Thyroid gland (tissue), 4 donors: ENCODE measurements at regions not wholly inside any gene's neighbourhood (a gene's known extent, or its start where the extent isn't known, plus 50 kb on each side); places are given as distances from the start of the nearest gene placed in this dataset.

Experiments
- DNase-seq, 2 donors: peaks; one replicate each; pipeline ENCODE4 v3.0.0-alpha.2; 2019
- H3K27ac ChIP-seq, 3 donors: fragments of 200-600 bp; sonication (generic); 1 replicate in 2 of 3; 2 replicates in 1 of 3; pipeline ENCODE4 v1.5.1; 2016 to 2019; ENCODE audit warnings: mild to moderate bottlenecking in 1 of 3, moderate library complexity in 1 of 3
- H3K27me3 ChIP-seq: fragments of 200-600 bp; sonication (generic); one replicate; pipeline ENCODE4 v1.5.1; 2019
- H3K36me3 ChIP-seq, 2 donors: fragments of 200-600 bp; sonication (generic); one replicate each; pipeline ENCODE4 v1.5.1; 2016 to 2019
- H3K4me1 ChIP-seq, 2 donors: fragments of 200-600 bp; sonication (generic); one replicate each; pipeline ENCODE4 v1.5.1; 2017 to 2019
- H3K4me3 ChIP-seq, 3 donors: fragments of 200-600 bp; sonication (generic); replicated peaks in 1 of 3; 1 replicate in 2 of 3; 2 replicates in 1 of 3; pipeline ENCODE4 v1.5.1; 2016; ENCODE audit warnings: mild to moderate bottlenecking in 1 of 3
- H3K9me3 ChIP-seq: fragments of 200-600 bp; sonication (generic); one replicate; pipeline ENCODE4 v1.5.1; 2017
- POLR2A ChIP-seq, 2 donors: fragments of 450-650 bp; IDR thresholded peaks; one replicate each; pipeline ENCODE4 v1.6.1; 2017; ENCODE audit warnings: antibody characterized with exemption in 2 of 2, mild to moderate bottlenecking in 2 of 2, moderate library complexity in 1 of 2
- WGBS, 2 donors: methylation state at CpG; one replicate each; pipeline ENCODE4 v1.1.5; 2017; 5-methylcytosine and 5-hydroxymethylcytosine counted together
- intact Hi-C: fragments of 100-400 bp; cut with DNase I; formaldehyde crosslinking; loops from one replicate; pipeline ENCODE4 v1.15.1; 2023
- TF ChIP-seq, protein P1 (sequence below), 6 experiments: fragments of 200-600 bp in 3 of 6; fragments of 450-650 bp in 3 of 6; sonication (generic) in 3 of 6; IDR thresholded peaks; one replicate each; pipeline ENCODE4 v1.5.1; 2016 to 2019; ENCODE audit warnings: antibody characterized with exemption in 6 of 6, mild to moderate bottlenecking in 2 of 6, inconsistent platforms in 1 of 6, moderate library complexity in 1 of 6

DNA sequence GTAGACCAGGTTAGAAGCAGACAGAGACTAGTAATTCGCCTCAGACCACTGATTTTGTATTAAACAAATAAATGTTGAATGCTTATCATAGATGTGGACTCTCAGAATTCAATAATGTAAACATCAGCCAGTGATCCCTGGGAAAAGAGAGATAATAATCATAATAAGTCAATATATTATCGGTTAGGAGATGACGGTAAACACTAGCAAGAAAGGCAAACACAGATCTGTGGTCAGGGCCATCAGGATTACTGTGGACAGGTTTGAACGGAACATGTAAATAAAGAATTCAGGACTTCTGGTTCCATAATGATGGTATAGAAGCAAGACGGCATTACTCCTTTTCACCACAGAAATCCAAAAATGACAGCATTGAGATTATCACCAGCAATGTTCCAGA is 861.6 kb downstream of the CBLN2 start:
- 84 to 85% methylated on average over 5 of the region's 5 CpGs for WGBS, 2 donors

GRCh38 chr18:71678144-71678543 is 866.0 kb downstream of the CBLN2 start:
- H3K4me1 ChIP-seq = no peaks in the 10 kb centered on the region
- no peaks in the 10 kb centered on the region for H3K36me3 ChIP-seq
- DNase-seq = no peak
- no peaks in the 10 kb centered on the region for H3K9me3 ChIP-seq
- no peak for TF ChIP-seq POLR2A (IDR thresholded peaks at IDR 0.05)
- intact Hi-C loops = no loop called here
- 74 to 82% methylated on average over 2 of the region's 2 CpGs for WGBS, 2 donors
- no peak overlapping the region for H3K4me3 ChIP-seq
- no peaks in the 10 kb centered on the region for H3K27me3 ChIP-seq
- no peak overlapping the region for H3K27ac ChIP-seq

More for the DNA sequence above, 861.6 kb downstream of the CBLN2 start:
- no peaks in the 10 kb centered on the region for H3K36me3 ChIP-seq
- DNase-seq = no peak
- H3K27ac ChIP-seq = no peak overlapping the region
- intact Hi-C loops = no loop called here
- TF ChIP-seq POLR2A (IDR thresholded peaks at IDR 0.05) = no peak
- TF ChIP-seq, protein P1, sequence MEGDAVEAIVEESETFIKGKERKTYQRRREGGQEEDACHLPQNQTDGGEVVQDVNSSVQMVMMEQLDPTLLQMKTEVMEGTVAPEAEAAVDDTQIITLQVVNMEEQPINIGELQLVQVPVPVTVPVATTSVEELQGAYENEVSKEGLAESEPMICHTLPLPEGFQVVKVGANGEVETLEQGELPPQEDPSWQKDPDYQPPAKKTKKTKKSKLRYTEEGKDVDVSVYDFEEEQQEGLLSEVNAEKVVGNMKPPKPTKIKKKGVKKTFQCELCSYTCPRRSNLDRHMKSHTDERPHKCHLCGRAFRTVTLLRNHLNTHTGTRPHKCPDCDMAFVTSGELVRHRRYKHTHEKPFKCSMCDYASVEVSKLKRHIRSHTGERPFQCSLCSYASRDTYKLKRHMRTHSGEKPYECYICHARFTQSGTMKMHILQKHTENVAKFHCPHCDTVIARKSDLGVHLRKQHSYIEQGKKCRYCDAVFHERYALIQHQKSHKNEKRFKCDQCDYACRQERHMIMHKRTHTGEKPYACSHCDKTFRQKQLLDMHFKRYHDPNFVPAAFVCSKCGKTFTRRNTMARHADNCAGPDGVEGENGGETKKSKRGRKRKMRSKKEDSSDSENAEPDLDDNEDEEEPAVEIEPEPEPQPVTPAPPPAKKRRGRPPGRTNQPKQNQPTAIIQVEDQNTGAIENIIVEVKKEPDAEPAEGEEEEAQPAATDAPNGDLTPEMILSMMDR (IDR thresholded peaks at IDR 0.05) = no peak
- H3K4me3 ChIP-seq = no peak overlapping the region
- no peaks in the 10 kb centered on the region for H3K4me1 ChIP-seq
- H3K9me3 ChIP-seq = no peaks in the 10 kb centered on the region
- H3K27me3 ChIP-seq = no peaks in the 10 kb centered on the region

DNA sequence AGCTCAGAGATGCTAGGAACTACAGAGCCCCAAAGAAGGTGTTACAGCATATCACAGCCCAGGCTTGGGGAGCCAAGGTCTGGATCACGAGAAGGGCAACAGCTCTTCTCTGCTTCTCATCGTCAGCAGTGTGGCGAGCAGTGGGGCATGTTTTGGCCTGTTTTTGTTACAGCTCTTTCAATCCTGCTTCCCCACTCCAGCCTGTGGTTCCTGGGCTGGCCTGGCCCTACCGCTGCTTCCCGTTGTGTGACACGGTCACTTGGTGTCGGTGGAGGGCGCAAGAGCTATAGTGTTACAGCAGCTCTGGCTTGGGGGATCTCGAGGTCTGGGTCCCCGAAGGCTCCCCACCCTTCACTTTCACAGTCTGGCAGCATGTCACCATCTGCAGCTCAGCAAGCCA is 870.2 kb downstream of the CBLN2 start:
- no peak for TF ChIP-seq POLR2A (IDR thresholded peaks at IDR 0.05)
- no peak overlapping the region for H3K27ac ChIP-seq
- intact Hi-C loops = no loop called here
- H3K4me1 ChIP-seq = no peaks in the 10 kb centered on the region
- H3K27me3 ChIP-seq = no peaks in the 10 kb centered on the region
- DNase-seq = no peak
- H3K9me3 ChIP-seq = no peaks in the 10 kb centered on the region
- H3K4me3 ChIP-seq = no peak overlapping the region
- H3K36me3 ChIP-seq = no peaks in the 10 kb centered on the region
- WGBS, 2 donors = 93 to 94% methylated on average over 5 to 10 of the region's 10 CpGs

DNA sequence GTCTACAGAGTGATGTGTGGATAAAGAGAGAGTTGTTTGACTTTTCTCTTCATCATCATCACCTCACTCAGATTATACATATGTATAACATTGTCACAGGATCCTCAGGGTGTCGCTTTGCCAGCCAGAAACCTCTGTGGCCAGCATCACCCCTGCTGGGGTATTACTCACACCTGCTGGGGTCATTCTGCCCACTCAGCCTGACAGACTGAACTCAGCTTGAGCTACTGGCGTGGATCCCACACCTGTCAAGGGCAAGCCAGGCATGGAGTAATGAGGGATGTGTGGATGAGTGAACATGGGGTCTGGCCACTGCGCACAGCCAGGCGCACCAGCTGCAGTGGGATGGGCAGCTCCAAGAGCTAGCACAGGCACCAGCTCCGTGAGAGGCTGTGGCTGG is 870.6 kb downstream of the CBLN2 start:
- H3K9me3 ChIP-seq = no peaks in the 10 kb centered on the region
- no peak for TF ChIP-seq POLR2A (IDR thresholded peaks at IDR 0.05)
- TF ChIP-seq, protein P1 (IDR thresholded peaks at IDR 0.05) = no peak
- intact Hi-C loops = no loop called here
- no peak overlapping the region for H3K4me3 ChIP-seq
- no peaks in the 10 kb centered on the region for H3K36me3 ChIP-seq
- WGBS, 2 donors = 75 to 81% methylated on average over 5 of the region's 5 CpGs
- DNase-seq = no peak
- no peaks in the 10 kb centered on the region for H3K4me1 ChIP-seq
- no peak overlapping the region for H3K27ac ChIP-seq
- no peaks in the 10 kb centered on the region for H3K27me3 ChIP-seq

- intact Hi-C loops = no loop called here
- no peak for DNase-seq
- no peaks in the 10 kb centered on the region for H3K9me3 ChIP-seq
- H3K4me1 ChIP-seq = no peaks in the 10 kb centered on the region
- no peak overlapping the region for H3K27ac ChIP-seq
- H3K27me3 ChIP-seq = no peaks in the 10 kb centered on the region
- H3K36me3 ChIP-seq = no peaks in the 10 kb centered on the region
- H3K4me3 ChIP-seq = no peak overlapping the region
- WGBS, 2 donors = 93 to 94% methylated on average over 2 of the region's 2 CpGs
- TF ChIP-seq POLR2A (IDR thresholded peaks at IDR 0.05) = no peak
These were observed 877.7 kb downstream of the CBLN2 start for GRCh38 chr18:71666481-71666880.

GRCh38 chr18:71665131-71665530 is 879.0 kb downstream of the CBLN2 start:
- no peak for TF ChIP-seq POLR2A (IDR thresholded peaks at IDR 0.05)
- TF ChIP-seq, protein P1 (IDR thresholded peaks at IDR 0.05) = no peak
- Histone ChIP-seq H3K4me1 (no peaks in the 10 kb centered on the region), H3K27ac (no peak overlapping the region), H3K4me3 (no peak overlapping the region), H3K27me3 (no peaks in the 10 kb centered on the region), H3K36me3 (no peaks in the 10 kb centered on the region), H3K9me3 (no peaks in the 10 kb centered on the region)
- intact Hi-C loops = no loop called here
- no peak for DNase-seq

DNA sequence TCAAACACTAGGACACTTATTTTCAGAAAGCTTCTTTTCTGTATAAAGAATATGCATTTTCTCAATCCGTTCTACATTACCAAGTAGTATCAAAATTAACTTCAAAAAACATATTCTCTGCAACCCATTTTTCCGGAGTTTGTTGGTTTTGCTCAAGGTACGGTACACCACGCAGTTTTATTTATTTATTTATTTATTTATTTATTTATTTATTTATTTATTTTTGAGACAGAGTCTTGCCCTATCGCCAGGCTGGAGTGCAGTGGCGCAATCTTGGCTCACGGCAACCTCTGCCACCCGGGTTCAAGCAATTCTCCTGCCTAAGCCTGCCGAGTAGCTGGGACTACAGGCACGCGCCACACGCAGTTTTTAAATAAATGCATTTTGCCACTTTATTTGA is 900.3 kb downstream of the CBLN2 start:
- no peak overlapping the region for H3K4me3 ChIP-seq
- no peaks in the 10 kb centered on the region for H3K36me3 ChIP-seq
- no peak for TF ChIP-seq POLR2A (IDR thresholded peaks at IDR 0.05)
- TF ChIP-seq, protein P1 (IDR thresholded peaks at IDR 0.05) = no peak
- H3K27me3 ChIP-seq = no peaks in the 10 kb centered on the region
- H3K4me1 ChIP-seq = no peaks in the 10 kb centered on the region
- WGBS, 2 donors = 96% methylated on average over 12 of the region's 12 CpGs
- DNase-seq = no peak
- intact Hi-C loops = no loop called here
- H3K27ac ChIP-seq = no peak overlapping the region
- no peaks in the 10 kb centered on the region for H3K9me3 ChIP-seq
